ENCODE measurements at regions not wholly inside any gene's neighbourhood (a gene's known extent, or its start where the extent isn't known, plus 50 kb on each side); places are given as distances from the start of the nearest gene placed in this dataset.
"Not testable (repeated sequence)": the region's sequence is repeated elsewhere in the genome, so short reads cannot be mapped to it uniquely, and the experiment has no call there.

DNA sequence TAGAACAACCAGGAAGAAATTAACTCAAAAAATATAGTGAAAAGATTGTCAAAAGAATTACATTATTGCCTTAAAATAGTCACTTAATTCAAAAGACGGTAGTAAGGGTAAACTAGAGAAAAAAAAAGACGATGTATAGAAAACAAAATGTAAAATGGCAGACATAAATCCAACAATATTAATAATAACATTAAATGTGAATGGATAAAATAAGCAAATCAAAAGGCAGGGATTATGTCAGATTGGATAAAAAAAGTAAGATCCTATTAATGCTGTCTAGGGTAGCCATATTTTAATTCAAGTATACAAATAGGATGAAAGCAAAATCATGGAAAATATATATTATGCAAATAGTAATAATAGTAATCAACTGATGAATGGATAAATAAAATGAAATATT, 134.0 kb upstream of the ADCY2 start:
- FAIRE-seq (no peak), ATAC-seq (no peak), DNase-seq (ENCODE audit: low read depth in 1 of 2, low spot score in 1 of 2) (no peak)
- WGBS (ENCODE audit: missing lambda C conversion rate), result 16% methylated on average over 2 of the region's 2 CpGs
- Histone ChIP-seq H3K4me3 (no peak overlapping the region), H3K27ac (no peak overlapping the region), H3K9me3 (no peaks in the 10 kb centered on the region), H3K4me2 (no peak overlapping the region), H3K4me1 (no peaks in the 10 kb centered on the region)
- TF ChIP-seq NR3C1 (IDR thresholded peaks at IDR 0.05) (no peak), PBX3 (IDR thresholded peaks at IDR 0.05) (no peak), NFE2L2 (conservative IDR thresholded peaks at IDR 0.05; ENCODE audit: low read length) (no peak), MAFK (IDR thresholded peaks at IDR 0.05; ENCODE audit: partially characterized antibody) (no peak), CEBPB (IDR thresholded peaks at IDR 0.05) (no peak), FOXS1 (CRISPR knock-in tag; IDR thresholded peaks at IDR 0.05) (no peak), GATA3 (IDR thresholded peaks at IDR 0.05; ENCODE audit: borderline replicate concordance) (no peak), EHF (CRISPR knock-in tag; IDR thresholded peaks at IDR 0.05) (no peak), JUNB (IDR thresholded peaks at IDR 0.05) (no peak), POLR2A (IDR thresholded peaks at IDR 0.05; ENCODE audit: low read length) (no peak), HOXB13 (CRISPR knock-in tag; IDR thresholded peaks at IDR 0.05; ENCODE audit: low read depth) (no peak), MYC (IDR thresholded peaks at IDR 0.05; ENCODE audit: borderline replicate concordance, low read length) (no peak), SMC3 (IDR thresholded peaks at IDR 0.05) (no peak), RCOR1 (IDR thresholded peaks at IDR 0.05; ENCODE audit: low read depth, low read length) (no peak), MAX (IDR thresholded peaks at IDR 0.05) (no peak), RARB (CRISPR knock-in tag; IDR thresholded peaks at IDR 0.05) (no peak), EHMT2 (IDR thresholded peaks at IDR 0.05; ENCODE audit: low read depth) (no peak), REST (IDR thresholded peaks at IDR 0.05) (no peak)
- CTCF ChIA-PET, result interaction anchor here (0.7 to 3.0 kb wide), 7 partner anchors 12 to 555 kb away, joined by 3 to 15 read pairs (median 5); no protein-coding TSS in a partner anchor
- POLR2A ChIA-PET, result no interaction called here

DNA sequence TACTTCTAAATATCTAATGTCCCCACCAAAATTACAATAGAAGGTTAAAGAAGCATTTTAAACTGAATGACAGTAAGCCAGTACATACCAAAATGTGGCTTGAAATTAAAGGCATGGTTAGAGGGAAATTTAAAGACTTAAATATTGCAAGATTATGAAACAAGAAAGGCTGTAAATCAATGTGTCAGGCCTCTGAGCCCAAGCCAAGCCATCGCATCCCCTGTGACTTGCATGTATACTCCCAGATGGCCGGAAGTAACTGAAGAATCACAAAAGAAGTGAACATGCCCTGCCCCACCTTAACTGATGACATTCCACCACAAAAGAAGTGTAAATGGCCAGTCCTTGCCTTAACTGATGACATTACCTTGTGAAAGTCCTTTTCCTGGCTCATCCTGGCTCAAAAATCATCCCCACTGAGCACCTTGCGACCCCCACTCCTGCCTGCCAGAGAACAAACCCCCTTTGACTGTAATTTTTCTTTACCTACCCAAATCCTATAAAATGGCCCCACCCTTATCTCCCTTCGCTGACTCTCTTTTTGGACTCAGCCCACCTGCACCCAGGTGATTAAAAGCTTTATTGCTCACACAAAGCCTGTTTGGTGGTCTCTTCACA, 132.4 kb upstream of the ADCY2 start:
- H3K4me1 ChIP-seq; H3K4me3 ChIP-seq; CTCF ChIA-PET; H3K9me3 ChIP-seq; ATAC-seq; H3K27ac ChIP-seq; POLR2A ChIA-PET; H3K4me2 ChIP-seq; DNase-seq (ENCODE audit: low read depth in 1 of 2, low spot score in 1 of 2); FAIRE-seq: not testable (repeated sequence)
- WGBS (ENCODE audit: missing lambda C conversion rate), result 14% methylated on average over 4 of the region's 4 CpGs

DNA sequence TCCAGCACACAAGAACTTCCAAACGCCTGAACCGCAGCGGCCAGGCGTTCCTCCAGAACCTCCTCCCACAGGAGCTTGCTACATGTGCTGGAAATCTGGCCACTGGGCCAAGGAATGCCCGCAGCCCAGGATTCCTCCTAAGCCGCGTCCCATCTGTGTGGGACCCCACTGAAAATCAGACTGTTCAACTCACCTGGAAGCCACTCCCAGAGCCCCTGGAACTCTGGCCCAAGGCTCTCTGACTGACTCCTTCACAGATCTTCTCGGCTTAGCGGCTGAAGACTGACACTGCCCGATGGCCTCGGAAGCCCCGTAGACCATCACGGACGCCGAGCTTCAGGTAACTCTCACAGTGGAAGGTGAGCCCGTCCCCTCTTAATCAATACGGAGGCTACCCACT, 130.2 kb upstream of the ADCY2 start:
- POLR2A ChIA-PET; DNase-seq (ENCODE audit: low read depth in 1 of 2, low spot score in 1 of 2); H3K9me3 ChIP-seq; H3K4me3 ChIP-seq; H3K4me1 ChIP-seq; ATAC-seq; FAIRE-seq; H3K4me2 ChIP-seq; CTCF ChIA-PET; H3K27ac ChIP-seq: not testable (repeated sequence)
- WGBS (ENCODE audit: missing lambda C conversion rate), result 61% methylated on average over 10 of the region's 17 CpGs

GRCh38 chr5:7268722-7269121, 127.2 kb upstream of the ADCY2 start:
- WGBS (ENCODE audit: missing lambda C conversion rate), result 58% methylated on average over 9 of the region's 9 CpGs
- CTCF ChIA-PET; H3K4me1 ChIP-seq; H3K9me3 ChIP-seq; H3K4me2 ChIP-seq; DNase-seq (ENCODE audit: low read depth in 1 of 2, low spot score in 1 of 2); ATAC-seq; POLR2A ChIA-PET; H3K4me3 ChIP-seq; FAIRE-seq; H3K27ac ChIP-seq: not testable (repeated sequence)

Data from A549 (cell line).